ENCODE measurements at regions not wholly inside any gene's neighbourhood (a gene's known extent, or its start where the extent isn't known, plus 50 kb on each side); places are given as distances from the start of the nearest gene placed in this dataset.

GRCh38 chr13:105719859-105720258, 815.6 kb downstream of the EFNB2 start:
- Histone ChIP-seq H3K27me3 (ENCODE audit: insufficient read depth, insufficient read length) (no peaks in the 10 kb centered on the region), H3K4me1 (ENCODE audit: insufficient read depth, insufficient read length) (no peaks in the 10 kb centered on the region), H3K4me3 (ENCODE audit: insufficient read length, low read depth) (no peak overlapping the region), H3K9me3 (ENCODE audit: insufficient read depth, low read length) (no peaks in the 10 kb centered on the region), H3K36me3 (ENCODE audit: insufficient read depth, insufficient read length, low read length) (no peaks in the 10 kb centered on the region), H3K9ac (ENCODE audit: insufficient read length, low read depth) (no peak overlapping the region)
- DNase-seq (ENCODE audit: low read depth, low spot score): no peak
- TF ChIP-seq YY1 (IDR thresholded peaks at IDR 0.05; ENCODE audit: insufficient read depth, insufficient read length) (no peak), SUZ12 (IDR thresholded peaks at IDR 0.05; ENCODE audit: extremely low read depth, insufficient read depth, insufficient read length) (no peak), ZNF274 (IDR thresholded peaks at IDR 0.05; ENCODE audit: low read depth, low read length) (no peak)

- Histone ChIP-seq H3K4me1 (ENCODE audit: insufficient read depth, insufficient read length) (no peaks in the 10 kb centered on the region), H3K9me3 (ENCODE audit: insufficient read depth, low read length) (no peaks in the 10 kb centered on the region), H3K27me3 (ENCODE audit: insufficient read depth, insufficient read length) (no peaks in the 10 kb centered on the region), H3K36me3 (ENCODE audit: insufficient read depth, insufficient read length, low read length) (no peaks in the 10 kb centered on the region), H3K9ac (ENCODE audit: insufficient read length, low read depth) (no peak overlapping the region), H3K4me3 (ENCODE audit: insufficient read length, low read depth) (no peak overlapping the region)
- TF ChIP-seq SUZ12 (IDR thresholded peaks at IDR 0.05; ENCODE audit: extremely low read depth, insufficient read depth, insufficient read length) (no peak), YY1 (IDR thresholded peaks at IDR 0.05; ENCODE audit: insufficient read depth, insufficient read length) (no peak), ZNF274 (IDR thresholded peaks at IDR 0.05; ENCODE audit: low read depth, low read length) (no peak)
- DNase-seq (ENCODE audit: low read depth, low spot score): no peak
Observed at GRCh38 chr13:105709181-105709580, 826.3 kb downstream of the EFNB2 start.

- TF ChIP-seq ZNF274 (IDR thresholded peaks at IDR 0.05; ENCODE audit: low read depth, low read length) (no peak), YY1 (IDR thresholded peaks at IDR 0.05; ENCODE audit: insufficient read depth, insufficient read length) (no peak), SUZ12 (IDR thresholded peaks at IDR 0.05; ENCODE audit: extremely low read depth, insufficient read depth, insufficient read length) (no peak)
- no peaks in the 10 kb centered on the region for H3K4me1 ChIP-seq (ENCODE audit: insufficient read depth, insufficient read length)
- DNase-seq (ENCODE audit: low read depth, low spot score): no peak
- no peaks in the 10 kb centered on the region for H3K36me3 ChIP-seq (ENCODE audit: insufficient read depth, insufficient read length, low read length)
- no peaks in the 10 kb centered on the region for H3K27me3 ChIP-seq (ENCODE audit: insufficient read depth, insufficient read length)
- H3K9ac ChIP-seq (ENCODE audit: insufficient read length, low read depth): no peak overlapping the region
- H3K9me3 ChIP-seq (ENCODE audit: insufficient read depth, low read length): no peaks in the 10 kb centered on the region
- no peak overlapping the region for H3K4me3 ChIP-seq (ENCODE audit: insufficient read length, low read depth)
Observed at GRCh38 chr13:105703843-105704242, 831.6 kb downstream of the EFNB2 start.

- Histone ChIP-seq H3K9me3 (ENCODE audit: insufficient read depth, low read length) (no peaks in the 10 kb centered on the region), H3K4me3 (ENCODE audit: insufficient read length, low read depth) (no peak overlapping the region), H3K27me3 (ENCODE audit: insufficient read depth, insufficient read length) (no peaks in the 10 kb centered on the region), H3K9ac (ENCODE audit: insufficient read length, low read depth) (no peak overlapping the region), H3K36me3 (ENCODE audit: insufficient read depth, insufficient read length, low read length) (no peaks in the 10 kb centered on the region), H3K4me1 (ENCODE audit: insufficient read depth, insufficient read length) (no peaks in the 10 kb centered on the region)
- TF ChIP-seq ZNF274 (IDR thresholded peaks at IDR 0.05; ENCODE audit: low read depth, low read length) (no peak), SUZ12 (IDR thresholded peaks at IDR 0.05; ENCODE audit: extremely low read depth, insufficient read depth, insufficient read length) (no peak), YY1 (IDR thresholded peaks at IDR 0.05; ENCODE audit: insufficient read depth, insufficient read length) (no peak)
- no peak for DNase-seq (ENCODE audit: low read depth, low spot score)
Observed at GRCh38 chr13:105702441-105702840, 833.0 kb downstream of the EFNB2 start.

GRCh38 chr13:105692769-105693168, 842.7 kb downstream of the EFNB2 start:
- no peaks in the 10 kb centered on the region for H3K36me3 ChIP-seq (ENCODE audit: insufficient read depth, insufficient read length, low read length)
- TF ChIP-seq SUZ12 (IDR thresholded peaks at IDR 0.05; ENCODE audit: extremely low read depth, insufficient read depth, insufficient read length) (no peak), ZNF274 (IDR thresholded peaks at IDR 0.05; ENCODE audit: low read depth, low read length) (no peak), YY1 (IDR thresholded peaks at IDR 0.05; ENCODE audit: insufficient read depth, insufficient read length) (no peak)
- DNase-seq (ENCODE audit: low read depth, low spot score): no peak
- no peaks in the 10 kb centered on the region for H3K9me3 ChIP-seq (ENCODE audit: insufficient read depth, low read length)
- no peaks in the 10 kb centered on the region for H3K27me3 ChIP-seq (ENCODE audit: insufficient read depth, insufficient read length)
- H3K4me1 ChIP-seq (ENCODE audit: insufficient read depth, insufficient read length): no peaks in the 10 kb centered on the region
- no peak overlapping the region for H3K4me3 ChIP-seq (ENCODE audit: insufficient read length, low read depth)
- no peak overlapping the region for H3K9ac ChIP-seq (ENCODE audit: insufficient read length, low read depth)

- Histone ChIP-seq H3K9me3 (ENCODE audit: insufficient read depth, low read length) (no peaks in the 10 kb centered on the region), H3K9ac (ENCODE audit: insufficient read length, low read depth) (no peak overlapping the region), H3K36me3 (ENCODE audit: insufficient read depth, insufficient read length, low read length) (no peaks in the 10 kb centered on the region), H3K4me1 (ENCODE audit: insufficient read depth, insufficient read length) (no peaks in the 10 kb centered on the region), H3K27me3 (ENCODE audit: insufficient read depth, insufficient read length) (no peaks in the 10 kb centered on the region), H3K4me3 (ENCODE audit: insufficient read length, low read depth) (no peak overlapping the region)
- DNase-seq (ENCODE audit: low read depth, low spot score): no peak
- TF ChIP-seq YY1 (IDR thresholded peaks at IDR 0.05; ENCODE audit: insufficient read depth, insufficient read length) (no peak), SUZ12 (IDR thresholded peaks at IDR 0.05; ENCODE audit: extremely low read depth, insufficient read depth, insufficient read length) (no peak), ZNF274 (IDR thresholded peaks at IDR 0.05; ENCODE audit: low read depth, low read length) (no peak)
Observed at GRCh38 chr13:105684216-105684615, 851.2 kb downstream of the EFNB2 start.

GRCh38 chr13:105679838-105680237, 855.6 kb downstream of the EFNB2 start:
- H3K4me3 ChIP-seq (ENCODE audit: insufficient read length, low read depth): no peak overlapping the region
- DNase-seq (ENCODE audit: low read depth, low spot score): no peak
- no peak overlapping the region for H3K9ac ChIP-seq (ENCODE audit: insufficient read length, low read depth)
- no peaks in the 10 kb centered on the region for H3K4me1 ChIP-seq (ENCODE audit: insufficient read depth, insufficient read length)
- H3K36me3 ChIP-seq (ENCODE audit: insufficient read depth, insufficient read length, low read length): no peaks in the 10 kb centered on the region
- no peak for TF ChIP-seq YY1 (IDR thresholded peaks at IDR 0.05; ENCODE audit: insufficient read depth, insufficient read length)
- no peaks in the 10 kb centered on the region for H3K9me3 ChIP-seq (ENCODE audit: insufficient read depth, low read length)
- no peaks in the 10 kb centered on the region for H3K27me3 ChIP-seq (ENCODE audit: insufficient read depth, insufficient read length)

- no peak overlapping the region for H3K9ac ChIP-seq (ENCODE audit: insufficient read length, low read depth)
- no peaks in the 10 kb centered on the region for H3K36me3 ChIP-seq (ENCODE audit: insufficient read depth, insufficient read length, low read length)
- H3K27me3 ChIP-seq (ENCODE audit: insufficient read depth, insufficient read length): no peaks in the 10 kb centered on the region
- TF ChIP-seq ZNF274 (IDR thresholded peaks at IDR 0.05; ENCODE audit: low read depth, low read length): no peak
- TF ChIP-seq YY1 (IDR thresholded peaks at IDR 0.05; ENCODE audit: insufficient read depth, insufficient read length): no peak
- no peak for TF ChIP-seq SUZ12 (IDR thresholded peaks at IDR 0.05; ENCODE audit: extremely low read depth, insufficient read depth, insufficient read length)
- H3K4me3 ChIP-seq (ENCODE audit: insufficient read length, low read depth): no peak overlapping the region
- no peaks in the 10 kb centered on the region for H3K4me1 ChIP-seq (ENCODE audit: insufficient read depth, insufficient read length)
- H3K9me3 ChIP-seq (ENCODE audit: insufficient read depth, low read length): no peaks in the 10 kb centered on the region
- no peak for DNase-seq (ENCODE audit: low read depth, low spot score)
Observed at GRCh38 chr13:105678072-105678471, 857.4 kb downstream of the EFNB2 start.
